ENCODE measurements at regions not wholly inside any gene's neighbourhood (a gene's known extent, or its start where the extent isn't known, plus 50 kb on each side); places are given as distances from the start of the nearest gene placed in this dataset.

- TF ChIP-seq REST (IDR thresholded peaks at IDR 0.05; ENCODE audit: insufficient replicate concordance, low read depth) (no peak), CTCF (IDR thresholded peaks at IDR 0.05; ENCODE audit: insufficient read depth, low read length) (no peak), SPI1 (IDR thresholded peaks at IDR 0.05; ENCODE audit: borderline replicate concordance, low read depth) (no peak), GABPA (IDR thresholded peaks at IDR 0.05; ENCODE audit: low read depth) (no peak), POLR2AphosphoS5 (IDR thresholded peaks at IDR 0.05; ENCODE audit: low read depth) (no peak)
- Histone ChIP-seq H3K4me3 (replicated peaks; ENCODE audit: insufficient read depth, low read length) (no peak overlapping the region), H3K27ac (replicated peaks) (no peak overlapping the region), H3K27me3 (ENCODE audit: insufficient read depth, poor library complexity, severe bottlenecking) (no peaks in the 10 kb centered on the region)
- no peak for DNase-seq (ENCODE audit: low read depth in 1 of 2, low spot score in 1 of 2)
Measured at GRCh38 chr6:56833873-56834272, 121.0 kb upstream of the BEND6 start.

- H3K27ac ChIP-seq (replicated peaks): no peak overlapping the region
- TF ChIP-seq SPI1 (IDR thresholded peaks at IDR 0.05; ENCODE audit: borderline replicate concordance, low read depth): no peak
- TF ChIP-seq GABPA (IDR thresholded peaks at IDR 0.05; ENCODE audit: low read depth): no peak
- TF ChIP-seq CTCF (IDR thresholded peaks at IDR 0.05; ENCODE audit: insufficient read depth, low read length): no peak
- TF ChIP-seq REST (IDR thresholded peaks at IDR 0.05; ENCODE audit: insufficient replicate concordance, low read depth): no peak
- TF ChIP-seq POLR2AphosphoS5 (IDR thresholded peaks at IDR 0.05; ENCODE audit: low read depth): no peak
- no peak for DNase-seq (ENCODE audit: low read depth in 1 of 2, low spot score in 1 of 2)
- H3K4me3 ChIP-seq (replicated peaks; ENCODE audit: insufficient read depth, low read length): no peak overlapping the region
- H3K27me3 ChIP-seq (ENCODE audit: insufficient read depth, poor library complexity, severe bottlenecking): no peaks in the 10 kb centered on the region
Measured at GRCh38 chr6:56833127-56833791, 121.6 kb upstream of the BEND6 start.

GRCh38 chr6:56832225-56832624 lies 122.7 kb upstream of the BEND6 start:
- TF ChIP-seq CTCF (IDR thresholded peaks at IDR 0.05; ENCODE audit: insufficient read depth, low read length): no peak

GRCh38 chr6:56831334-56831733 lies 123.6 kb upstream of the BEND6 start:
- H3K4me3 ChIP-seq (replicated peaks; ENCODE audit: insufficient read depth, low read length): no peak overlapping the region
- TF ChIP-seq CTCF (IDR thresholded peaks at IDR 0.05; ENCODE audit: insufficient read depth, low read length): no peak
- no peak for TF ChIP-seq REST (IDR thresholded peaks at IDR 0.05; ENCODE audit: insufficient replicate concordance, low read depth)
- TF ChIP-seq GABPA (IDR thresholded peaks at IDR 0.05; ENCODE audit: low read depth): no peak
- no peak for TF ChIP-seq SPI1 (IDR thresholded peaks at IDR 0.05; ENCODE audit: borderline replicate concordance, low read depth)
- no peak for TF ChIP-seq POLR2AphosphoS5 (IDR thresholded peaks at IDR 0.05; ENCODE audit: low read depth)
- no peak for DNase-seq (ENCODE audit: low read depth in 1 of 2, low spot score in 1 of 2)
- no peak overlapping the region for H3K27ac ChIP-seq (replicated peaks)
- H3K27me3 ChIP-seq (ENCODE audit: insufficient read depth, poor library complexity, severe bottlenecking): no peaks in the 10 kb centered on the region

More at GRCh38 chr6:56832225-56832624, 122.7 kb upstream of the BEND6 start:
- DNase-seq (ENCODE audit: low read depth in 1 of 2, low spot score in 1 of 2): no peak
- no peak overlapping the region for H3K27ac ChIP-seq (replicated peaks)
- H3K27me3 ChIP-seq (ENCODE audit: insufficient read depth, poor library complexity, severe bottlenecking): no peaks in the 10 kb centered on the region
- H3K4me3 ChIP-seq (replicated peaks; ENCODE audit: insufficient read depth, low read length): no peak overlapping the region
